ENCODE measurements at regions not wholly inside any gene's neighbourhood (a gene's known extent, or its start where the extent isn't known, plus 50 kb on each side); places are given as distances from the start of the nearest gene placed in this dataset.
"Not testable (repeated sequence)": the region's sequence is repeated elsewhere in the genome, so short reads cannot be mapped to it uniquely, and the experiment has no call there.

DNA sequence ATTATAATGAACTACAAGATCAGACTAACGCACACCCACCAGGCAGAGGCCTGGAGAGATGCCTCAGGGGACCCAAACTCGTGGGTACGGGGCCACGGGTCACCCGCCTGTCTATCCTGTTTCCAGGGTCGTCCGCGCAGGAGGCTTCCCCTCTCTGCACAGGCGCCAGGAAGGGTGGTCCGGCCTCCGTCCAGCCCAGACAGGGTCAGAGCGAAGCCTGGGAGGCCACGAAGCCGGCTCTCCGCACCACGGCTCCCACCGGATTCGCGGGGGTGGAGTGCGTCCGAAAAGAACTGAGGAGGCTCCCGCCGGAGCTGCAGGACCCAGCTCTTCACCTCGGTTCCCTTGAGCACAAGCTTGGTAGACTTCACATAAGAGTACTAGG, 1425.9 kb downstream of the FOXD4L5 start:
- peak overlapping the region; percentile 32 to 71 for H3K27ac ChIP-seq (ENCODE audit: low read depth in 1 of 2, low read length in 2 of 2)
- peak overlapping the region in 2 of 3 donors; percentile 55 to 63 for H3K4me3 ChIP-seq (ENCODE audit: low read depth in 1 of 3, low read length in 3 of 3)
- 30% methylated on average over 24 of the region's 24 CpGs for WGBS
- not testable (repeated sequence) for DNase-seq (ENCODE audit: low spot score); H3K36me3 ChIP-seq (ENCODE audit: control insufficient read depth in 4 of 4, insufficient read depth in 3 of 4, low read depth in 1 of 4, low read length in 3 of 4); H3K4me1 ChIP-seq (ENCODE audit: control insufficient read depth in 4 of 4, insufficient read depth in 4 of 4, low read length in 3 of 4); H3K9me3 ChIP-seq (ENCODE audit: control insufficient read depth in 4 of 4, low read length in 3 of 4); H3K27me3 ChIP-seq (ENCODE audit: control insufficient read depth in 4 of 4, insufficient read depth in 4 of 4, low read length in 3 of 4); H3K9ac ChIP-seq (ENCODE audit: low read depth in 1 of 2, low read length in 2 of 2)

DNA sequence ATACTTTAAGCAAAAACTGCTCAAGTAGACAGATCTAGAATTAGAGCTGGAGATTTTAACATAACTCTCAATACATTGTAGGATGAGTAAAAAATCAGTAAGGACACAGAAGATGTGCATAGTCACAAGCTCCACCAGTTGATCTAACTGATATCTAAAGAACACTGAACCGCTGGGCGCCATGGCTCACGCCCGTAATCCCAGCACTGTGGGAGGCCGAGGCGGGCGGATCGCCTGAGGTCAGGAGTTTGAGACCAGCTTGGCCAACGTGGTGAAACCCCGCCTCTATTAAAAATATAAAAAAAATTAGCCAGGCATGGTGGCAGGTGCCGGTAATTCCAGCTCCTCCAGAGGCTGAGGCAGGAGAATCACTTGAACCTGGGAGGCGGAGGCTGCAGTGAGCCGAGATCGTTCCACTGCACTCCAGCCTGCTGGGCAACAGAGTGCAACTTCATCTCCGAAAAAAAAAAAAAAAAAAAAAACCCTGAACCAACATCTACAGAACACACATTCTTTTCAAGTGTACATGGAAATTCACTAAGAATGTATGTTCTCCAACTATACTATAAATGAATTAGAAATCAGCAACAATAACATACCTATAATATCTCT, 1431.8 kb downstream of the FOXD4L5 start:
- H3K4me1 ChIP-seq (ENCODE audit: control insufficient read depth in 4 of 4, insufficient read depth in 4 of 4, low read length in 3 of 4); H3K4me3 ChIP-seq (ENCODE audit: low read depth in 1 of 3, low read length in 3 of 3); H3K27me3 ChIP-seq (ENCODE audit: control insufficient read depth in 4 of 4, insufficient read depth in 4 of 4, low read length in 3 of 4); H3K9me3 ChIP-seq (ENCODE audit: control insufficient read depth in 4 of 4, low read length in 3 of 4); DNase-seq (ENCODE audit: low spot score); H3K36me3 ChIP-seq (ENCODE audit: control insufficient read depth in 4 of 4, insufficient read depth in 3 of 4, low read depth in 1 of 4, low read length in 3 of 4); H3K27ac ChIP-seq (ENCODE audit: low read depth in 1 of 2, low read length in 2 of 2); H3K9ac ChIP-seq (ENCODE audit: low read depth in 1 of 2, low read length in 2 of 2): not testable (repeated sequence)
- WGBS = 85% methylated on average over 15 of the region's 15 CpGs

DNA sequence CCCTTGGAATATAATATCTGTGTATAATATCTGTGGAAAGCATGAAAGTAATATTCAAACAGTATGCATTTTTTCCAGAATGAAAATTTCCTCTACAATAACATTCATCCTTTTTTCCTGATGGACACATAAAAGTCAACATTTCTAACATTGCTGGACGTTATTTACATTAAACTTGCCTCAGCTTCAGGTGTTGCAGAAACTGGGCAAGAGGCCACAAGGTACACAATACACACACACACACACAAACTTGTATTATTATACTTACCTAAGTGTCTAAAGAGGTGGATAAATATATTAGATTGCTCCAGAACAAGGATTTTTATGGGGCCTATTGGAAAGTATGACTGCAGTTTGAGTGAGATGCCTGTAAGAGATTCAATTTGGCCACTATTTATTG, 1460.2 kb downstream of the FOXD4L5 start:
- not testable (repeated sequence) for DNase-seq (ENCODE audit: low spot score); H3K27me3 ChIP-seq (ENCODE audit: control insufficient read depth in 4 of 4, insufficient read depth in 4 of 4, low read length in 3 of 4); H3K9me3 ChIP-seq (ENCODE audit: control insufficient read depth in 4 of 4, low read length in 3 of 4); H3K36me3 ChIP-seq (ENCODE audit: control insufficient read depth in 4 of 4, insufficient read depth in 3 of 4, low read depth in 1 of 4, low read length in 3 of 4); H3K27ac ChIP-seq (ENCODE audit: low read depth in 1 of 2, low read length in 2 of 2); H3K4me3 ChIP-seq (ENCODE audit: low read depth in 1 of 3, low read length in 3 of 3); H3K4me1 ChIP-seq (ENCODE audit: control insufficient read depth in 4 of 4, insufficient read depth in 4 of 4, low read length in 3 of 4); H3K9ac ChIP-seq (ENCODE audit: low read depth in 1 of 2, low read length in 2 of 2)
- WGBS = 18% methylated on average over 1 of the region's 1 CpG

DNA sequence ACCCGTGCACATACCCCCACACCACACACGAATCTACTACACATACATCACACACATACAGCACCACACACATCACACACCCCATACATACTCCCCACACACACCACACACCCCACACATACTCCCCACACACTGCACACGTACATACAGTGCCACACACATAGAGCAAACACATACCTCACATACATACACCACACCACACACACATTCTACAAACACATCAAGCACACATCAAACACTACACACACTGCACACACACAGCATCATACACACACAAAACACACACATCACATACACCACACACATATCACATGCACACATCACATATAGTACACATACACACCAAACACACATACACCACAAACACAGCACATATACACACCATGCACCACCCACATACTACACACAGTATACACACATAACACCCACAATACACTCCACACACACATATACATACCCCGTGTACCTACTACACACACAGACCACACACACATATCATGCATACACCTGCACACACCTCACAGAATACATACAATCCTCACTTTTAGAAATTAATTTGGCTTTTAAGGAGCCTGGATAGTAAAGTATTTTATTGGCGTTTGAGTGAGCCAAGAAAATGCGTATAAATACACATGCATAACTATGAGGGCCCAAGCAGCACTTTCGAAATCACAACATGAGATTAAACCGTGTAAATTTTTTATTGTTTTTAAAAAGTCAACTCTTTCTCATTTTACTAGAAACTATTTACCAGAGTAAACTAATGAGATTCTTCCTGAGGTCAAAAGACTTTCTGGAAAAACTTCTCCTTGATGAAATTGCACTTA, 1461.4 kb downstream of the FOXD4L5 start:
- not testable (repeated sequence) for H3K27me3 ChIP-seq (ENCODE audit: control insufficient read depth in 4 of 4, insufficient read depth in 4 of 4, low read length in 3 of 4); H3K4me1 ChIP-seq (ENCODE audit: control insufficient read depth in 4 of 4, insufficient read depth in 4 of 4, low read length in 3 of 4); DNase-seq (ENCODE audit: low spot score); H3K36me3 ChIP-seq (ENCODE audit: control insufficient read depth in 4 of 4, insufficient read depth in 3 of 4, low read depth in 1 of 4, low read length in 3 of 4); H3K9me3 ChIP-seq (ENCODE audit: control insufficient read depth in 4 of 4, low read length in 3 of 4); H3K9ac ChIP-seq (ENCODE audit: low read depth in 1 of 2, low read length in 2 of 2); H3K4me3 ChIP-seq (ENCODE audit: low read depth in 1 of 3, low read length in 3 of 3); H3K27ac ChIP-seq (ENCODE audit: low read depth in 1 of 2, low read length in 2 of 2)
- 62% methylated on average over 8 of the region's 8 CpGs for WGBS

DNA sequence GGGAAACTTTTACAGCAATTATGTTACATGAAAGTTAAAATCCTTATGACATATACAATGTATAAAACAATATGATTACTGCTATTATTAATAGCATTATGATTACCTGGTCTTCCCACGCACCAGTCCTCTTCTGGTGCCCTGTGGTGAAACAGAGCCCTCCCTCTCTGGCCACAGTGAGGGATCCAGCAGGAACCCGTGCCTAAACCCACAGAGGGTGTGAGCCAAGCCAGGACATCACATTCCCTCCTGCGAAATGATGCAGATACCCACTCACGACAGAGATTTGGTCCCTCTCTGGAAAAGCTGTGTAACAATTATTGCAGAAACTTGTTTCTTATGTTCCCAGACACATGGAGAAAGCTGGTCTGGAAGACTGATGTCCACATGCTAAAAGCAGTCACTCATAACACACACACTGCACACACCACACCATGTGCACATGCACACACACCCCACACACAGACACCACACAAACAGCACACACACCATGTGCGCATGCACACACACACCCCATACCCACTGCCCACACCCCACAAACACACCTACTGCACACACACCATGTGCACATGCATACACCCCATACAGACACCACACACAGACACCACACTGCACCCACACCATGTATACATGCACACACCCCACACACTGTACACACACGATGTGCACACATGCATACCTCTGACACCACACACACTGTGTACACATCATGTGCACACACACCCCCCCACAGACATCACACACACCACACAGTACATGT, 1462.2 kb downstream of the FOXD4L5 start:
- H3K27ac ChIP-seq (ENCODE audit: low read depth in 1 of 2, low read length in 2 of 2); DNase-seq (ENCODE audit: low spot score); H3K9ac ChIP-seq (ENCODE audit: low read depth in 1 of 2, low read length in 2 of 2); H3K4me3 ChIP-seq (ENCODE audit: low read depth in 1 of 3, low read length in 3 of 3); H3K27me3 ChIP-seq (ENCODE audit: control insufficient read depth in 4 of 4, insufficient read depth in 4 of 4, low read length in 3 of 4); H3K9me3 ChIP-seq (ENCODE audit: control insufficient read depth in 4 of 4, low read length in 3 of 4); H3K36me3 ChIP-seq (ENCODE audit: control insufficient read depth in 4 of 4, insufficient read depth in 3 of 4, low read depth in 1 of 4, low read length in 3 of 4); H3K4me1 ChIP-seq (ENCODE audit: control insufficient read depth in 4 of 4, insufficient read depth in 4 of 4, low read length in 3 of 4): not testable (repeated sequence)
- 63% methylated on average over 6 of the region's 6 CpGs for WGBS

DNA sequence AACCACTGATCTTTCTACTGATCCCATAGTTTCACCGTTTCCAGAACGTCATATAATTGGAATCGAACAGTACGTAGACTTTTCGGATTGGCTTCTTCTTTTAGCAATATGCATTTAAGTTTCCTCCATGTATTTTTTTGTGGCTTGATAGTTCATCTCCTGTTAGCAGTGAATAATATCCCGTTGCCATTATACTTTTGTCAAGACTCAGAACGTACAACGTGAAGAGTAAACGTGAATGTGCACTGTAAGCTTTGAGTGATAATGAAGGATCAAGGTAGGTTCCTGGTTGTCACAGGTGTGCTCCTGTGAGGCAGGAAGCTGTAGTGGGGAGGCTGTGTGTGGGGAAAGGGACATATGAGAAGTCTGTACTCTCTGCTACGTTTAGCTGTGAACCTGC, 1463.7 kb downstream of the FOXD4L5 start:
- H3K27me3 ChIP-seq (ENCODE audit: control insufficient read depth in 4 of 4, insufficient read depth in 4 of 4, low read length in 3 of 4) = not testable (repeated sequence)

DNA sequence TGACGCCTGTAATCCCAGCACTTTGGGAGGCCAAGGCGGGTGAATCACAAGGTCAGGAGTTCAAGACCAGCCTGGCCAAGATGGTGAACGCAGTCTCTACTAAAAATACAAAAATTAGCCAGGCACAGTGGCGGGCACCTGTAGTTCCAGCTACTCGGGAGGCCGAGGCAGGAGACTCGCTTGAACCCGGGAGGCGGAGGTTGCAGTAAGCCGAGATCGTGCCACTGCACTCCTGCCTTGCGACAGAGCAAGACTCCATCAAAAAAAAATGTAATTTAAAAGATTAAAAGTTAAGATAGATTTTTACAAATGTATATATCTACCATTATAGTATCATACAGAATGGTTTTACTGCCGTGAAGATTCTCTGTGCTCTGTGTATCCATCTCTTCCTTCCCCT, 1464.1 kb downstream of the FOXD4L5 start:
- H3K36me3 ChIP-seq (ENCODE audit: control insufficient read depth in 4 of 4, insufficient read depth in 3 of 4, low read depth in 1 of 4, low read length in 3 of 4); H3K9ac ChIP-seq (ENCODE audit: low read depth in 1 of 2, low read length in 2 of 2); H3K27ac ChIP-seq (ENCODE audit: low read depth in 1 of 2, low read length in 2 of 2); H3K4me3 ChIP-seq (ENCODE audit: low read depth in 1 of 3, low read length in 3 of 3); DNase-seq (ENCODE audit: low spot score); H3K4me1 ChIP-seq (ENCODE audit: control insufficient read depth in 4 of 4, insufficient read depth in 4 of 4, low read length in 3 of 4); H3K27me3 ChIP-seq (ENCODE audit: control insufficient read depth in 4 of 4, insufficient read depth in 4 of 4, low read length in 3 of 4): not testable (repeated sequence)
- H3K9me3 ChIP-seq (ENCODE audit: control insufficient read depth in 4 of 4, low read length in 3 of 4) = peaks cover 0 to 13% (median 2%) of the 10 kb centered on the region in 4 donors
- 71% methylated on average over 13 of the region's 13 CpGs for WGBS

More for the DNA sequence above, 1463.7 kb downstream of the FOXD4L5 start:
- not testable (repeated sequence) for H3K36me3 ChIP-seq (ENCODE audit: control insufficient read depth in 4 of 4, insufficient read depth in 3 of 4, low read depth in 1 of 4, low read length in 3 of 4); H3K4me3 ChIP-seq (ENCODE audit: low read depth in 1 of 3, low read length in 3 of 3); H3K4me1 ChIP-seq (ENCODE audit: control insufficient read depth in 4 of 4, insufficient read depth in 4 of 4, low read length in 3 of 4); H3K9ac ChIP-seq (ENCODE audit: low read depth in 1 of 2, low read length in 2 of 2); H3K27ac ChIP-seq (ENCODE audit: low read depth in 1 of 2, low read length in 2 of 2); DNase-seq (ENCODE audit: low spot score)
- H3K9me3 ChIP-seq (ENCODE audit: control insufficient read depth in 4 of 4, low read length in 3 of 4) = peaks cover 0 to 13% (median 2%) of the 10 kb centered on the region in 4 donors
- 59% methylated on average over 10 of the region's 10 CpGs for WGBS

DNA sequence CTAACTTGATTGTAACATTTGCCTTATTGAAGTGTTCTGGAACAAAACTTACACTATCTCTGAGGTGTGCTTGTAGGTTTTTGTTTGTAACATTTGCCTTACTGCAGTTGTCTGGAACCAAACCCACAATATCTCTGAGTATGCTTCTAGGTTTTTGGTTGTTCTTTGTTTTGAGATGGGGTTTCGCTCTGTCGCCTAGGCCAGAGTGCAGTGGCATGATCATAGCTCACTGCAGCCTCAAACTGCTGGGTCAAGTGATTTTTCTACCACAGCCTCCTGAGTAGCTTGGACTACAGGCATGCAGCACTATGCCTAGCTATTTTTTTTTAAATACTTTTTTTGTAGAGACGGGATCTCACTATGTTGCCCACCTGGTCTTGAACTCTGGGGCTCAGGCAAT, 1464.6 kb downstream of the FOXD4L5 start:
- DNase-seq (ENCODE audit: low spot score); H3K4me3 ChIP-seq (ENCODE audit: low read depth in 1 of 3, low read length in 3 of 3); H3K27me3 ChIP-seq (ENCODE audit: control insufficient read depth in 4 of 4, insufficient read depth in 4 of 4, low read length in 3 of 4); H3K9ac ChIP-seq (ENCODE audit: low read depth in 1 of 2, low read length in 2 of 2); H3K4me1 ChIP-seq (ENCODE audit: control insufficient read depth in 4 of 4, insufficient read depth in 4 of 4, low read length in 3 of 4); H3K36me3 ChIP-seq (ENCODE audit: control insufficient read depth in 4 of 4, insufficient read depth in 3 of 4, low read depth in 1 of 4, low read length in 3 of 4); H3K27ac ChIP-seq (ENCODE audit: low read depth in 1 of 2, low read length in 2 of 2): not testable (repeated sequence)
- whole genome bisulfite sequencing = 82% methylated on average over 3 of the region's 3 CpGs
- H3K9me3 ChIP-seq (ENCODE audit: control insufficient read depth in 4 of 4, low read length in 3 of 4) = peaks cover 0 to 13% (median 2%) of the 10 kb centered on the region in 4 donors
